Sigmoid colon (tissue), 4 donors: ENCODE measurements at regions not wholly inside any gene's neighbourhood (a gene's known extent, or its start where the extent isn't known, plus 50 kb on each side); places are given as distances from the start of the nearest gene placed in this dataset.

Source experiments
- CTCF ChIP-seq, 4 experiments: fragments of 450-650 bp in 3 of 4; fragments of 200-600 bp in 1 of 4; IDR thresholded peaks; one replicate each; pipeline ENCODE4 v1.5.1; 2016 to 2019; ENCODE audit warnings: antibody characterized with exemption in 4 of 4, mild to moderate bottlenecking in 3 of 4, moderate library complexity in 2 of 4
- EP300 ChIP-seq, 4 donors: sonication (generic); formaldehyde crosslinking; IDR thresholded peaks; one replicate each; pipeline ENCODE4 v1.6.1; 2017; ENCODE audit warnings: antibody characterized with exemption in 4 of 4
- POLR2A ChIP-seq, 2 donors: fragments of 450-650 bp; IDR thresholded peaks; one replicate each; pipeline ENCODE4 v1.6.1; 2016; ENCODE audit warnings: antibody characterized with exemption in 2 of 2, mild to moderate bottlenecking in 2 of 2, moderate library complexity in 2 of 2

GRCh38 chr20:4521170-4521968, 164.9 kb upstream of the PRNP start:
- no peak for TF ChIP-seq CTCF (IDR thresholded peaks at IDR 0.05)
- TF ChIP-seq POLR2A (IDR thresholded peaks at IDR 0.05), result no peak
- TF ChIP-seq EP300 (IDR thresholded peaks at IDR 0.05), result no peak
